ENCODE measurements at regions not wholly inside any gene's neighbourhood (a gene's known extent, or its start where the extent isn't known, plus 50 kb on each side); places are given as distances from the start of the nearest gene placed in this dataset.

DNA sequence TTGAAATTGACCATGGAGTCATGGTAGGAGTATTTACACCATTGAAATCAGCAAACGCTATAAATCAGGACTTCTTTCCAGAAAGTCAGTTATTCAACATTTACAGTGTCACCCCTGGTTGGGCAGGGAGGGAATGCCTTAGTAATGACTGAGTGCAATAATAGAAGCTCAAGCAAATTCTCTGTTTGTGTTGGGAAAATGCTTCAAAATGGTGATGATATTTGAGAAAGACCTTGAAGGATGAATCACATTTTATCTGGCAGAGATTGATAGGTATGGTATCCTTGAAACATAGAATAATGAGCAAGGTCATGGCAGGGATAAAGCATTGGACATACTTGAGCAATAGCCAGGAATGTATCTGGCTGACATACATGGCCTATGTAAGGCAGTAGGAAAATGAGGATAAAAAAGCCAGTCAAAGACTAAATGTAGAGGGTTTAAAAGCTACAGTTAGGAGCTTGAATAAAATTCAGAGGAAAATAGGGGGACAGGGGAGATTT lies 248.7 kb downstream of the FMR1NB start:
- no peak for TF ChIP-seq CTCF (IDR thresholded peaks at IDR 0.05; ENCODE audit: low read length, missing control alignments)
- no peak for DNase-seq (ENCODE audit: low read depth)
- no peak overlapping the region for H3K4me3 ChIP-seq (replicated peaks; ENCODE audit: low read depth, low read length)

DNA sequence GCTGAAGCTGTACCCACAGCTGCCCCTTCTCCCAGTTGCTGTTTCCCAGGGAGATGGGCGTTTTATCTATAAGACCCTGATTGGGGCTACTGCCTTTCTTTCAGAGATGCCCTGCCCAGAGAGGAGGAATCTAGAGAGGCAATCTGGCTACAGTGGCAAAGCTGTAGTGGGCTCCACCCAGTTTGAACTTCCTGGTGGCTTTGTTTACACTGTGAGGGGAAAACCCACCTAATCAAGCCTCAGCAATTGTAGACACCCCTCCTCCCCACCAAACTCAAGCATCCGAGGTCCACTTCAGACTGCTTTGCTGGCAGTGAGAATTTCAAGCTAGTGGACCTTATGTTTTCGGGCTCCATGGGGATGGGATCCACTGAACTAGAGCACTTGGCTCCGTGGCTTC lies 240.4 kb upstream of the AFF2 start:
- H3K4me3 ChIP-seq (replicated peaks; ENCODE audit: low read depth, low read length), result no peak overlapping the region
- TF ChIP-seq CTCF (IDR thresholded peaks at IDR 0.05; ENCODE audit: low read length, missing control alignments), result no peak
- DNase-seq (ENCODE audit: low read depth), result no peak

DNA sequence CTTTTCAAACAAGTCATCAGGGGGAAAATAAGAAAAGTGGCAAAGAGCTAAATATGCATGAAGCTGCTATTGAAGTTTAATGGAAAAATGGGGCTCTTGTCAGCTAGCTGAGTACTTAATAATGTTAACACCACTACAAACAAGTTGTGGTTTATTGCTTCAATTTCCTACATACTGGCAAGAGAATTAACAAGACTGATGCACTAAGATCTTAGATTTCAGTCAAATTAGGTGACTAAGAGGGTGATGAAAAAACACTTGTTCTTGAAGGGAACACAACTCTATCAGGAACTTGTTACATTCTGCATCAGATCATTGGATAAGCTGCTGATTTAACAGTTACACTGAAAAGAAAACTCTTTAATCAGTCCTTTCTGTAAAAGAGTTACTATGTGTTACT lies 234.6 kb upstream of the AFF2 start:
- DNase-seq (ENCODE audit: low read depth), result no peak
- no peak overlapping the region for H3K4me3 ChIP-seq (replicated peaks; ENCODE audit: low read depth, low read length)
- TF ChIP-seq CTCF (IDR thresholded peaks at IDR 0.05; ENCODE audit: low read length, missing control alignments), result no peak

DNA sequence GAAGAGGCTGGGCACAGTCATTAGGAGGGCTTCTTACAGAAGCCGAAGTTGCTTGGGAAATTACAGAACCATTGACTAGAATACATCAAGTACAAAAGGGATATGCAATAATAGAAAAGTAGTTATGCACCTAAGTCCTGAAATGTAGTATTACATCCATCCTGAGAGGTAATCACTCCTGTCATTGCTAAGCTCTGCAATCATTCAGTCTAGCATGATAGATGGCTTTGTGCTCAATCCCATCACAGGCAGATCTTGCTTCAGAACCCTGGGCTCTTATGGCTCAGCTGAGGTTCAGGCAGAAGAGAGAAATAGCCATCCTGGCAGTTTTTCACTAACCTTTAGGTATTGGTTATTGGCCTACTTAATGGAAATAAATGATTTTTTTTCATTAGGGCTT lies 231.7 kb upstream of the AFF2 start:
- TF ChIP-seq CTCF (IDR thresholded peaks at IDR 0.05; ENCODE audit: low read length, missing control alignments), result no peak
- no peak overlapping the region for H3K4me3 ChIP-seq (replicated peaks; ENCODE audit: low read depth, low read length)
- no peak for DNase-seq (ENCODE audit: low read depth)

DNA sequence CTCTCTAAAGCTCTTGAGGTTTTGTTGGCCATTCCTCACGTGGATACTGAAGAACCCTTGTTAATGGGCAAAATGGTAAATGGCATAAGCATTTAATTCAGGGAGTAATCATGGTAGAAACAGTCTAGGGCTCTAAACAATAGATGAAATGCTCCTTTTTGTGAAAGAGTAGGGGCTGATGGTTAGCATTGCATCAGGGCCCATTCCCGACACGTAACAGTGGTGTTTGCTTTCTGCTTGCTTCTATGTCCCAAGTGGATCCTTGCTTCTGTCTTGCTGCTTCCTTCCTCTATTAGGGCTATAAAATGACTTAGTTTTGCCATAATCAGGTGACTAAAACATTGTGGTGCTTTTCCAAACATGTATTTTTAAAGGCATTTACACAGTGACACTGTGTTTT lies 230.9 kb upstream of the AFF2 start:
- no peak for DNase-seq (ENCODE audit: low read depth)
- no peak for TF ChIP-seq CTCF (IDR thresholded peaks at IDR 0.05; ENCODE audit: low read length, missing control alignments)
- no peak overlapping the region for H3K4me3 ChIP-seq (replicated peaks; ENCODE audit: low read depth, low read length)

- no peak for TF ChIP-seq CTCF (IDR thresholded peaks at IDR 0.05; ENCODE audit: low read length, missing control alignments)
- no peak for DNase-seq (ENCODE audit: low read depth)
Measured at GRCh38 chrX:148270499-148270898, 229.9 kb upstream of the AFF2 start.

DNA sequence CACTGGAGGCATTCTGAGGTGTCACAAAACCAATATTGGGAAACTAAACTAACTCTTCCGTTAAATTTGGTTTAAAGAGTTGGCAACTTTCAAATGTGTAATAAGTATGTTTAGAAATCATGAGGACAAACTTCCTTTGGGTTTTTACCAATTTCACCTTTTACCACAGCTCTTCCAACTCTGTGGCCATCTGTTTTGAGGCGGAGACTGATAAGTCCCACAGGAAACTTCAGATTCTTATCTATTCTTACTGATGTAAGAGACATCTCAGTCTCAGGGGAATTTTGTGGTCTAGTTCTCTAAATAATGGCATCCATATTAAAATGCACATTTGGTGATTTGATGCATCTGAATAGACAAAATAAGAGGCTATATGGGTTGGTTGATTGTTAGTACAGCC lies 229.2 kb upstream of the AFF2 start:
- TF ChIP-seq CTCF (IDR thresholded peaks at IDR 0.05; ENCODE audit: low read length, missing control alignments), result no peak
- H3K4me3 ChIP-seq (replicated peaks; ENCODE audit: low read depth, low read length), result no peak overlapping the region
- no peak for DNase-seq (ENCODE audit: low read depth)

More at GRCh38 chrX:148270499-148270898, 229.9 kb upstream of the AFF2 start:
- no peak overlapping the region for H3K4me3 ChIP-seq (replicated peaks; ENCODE audit: low read depth, low read length)

All from fibroblast of pulmonary artery (primary cell).